HEK293T (cell line): ENCODE measurements at regions not wholly inside any gene's neighbourhood (a gene's known extent, or its start where the extent isn't known, plus 50 kb on each side); places are given as distances from the start of the nearest gene placed in this dataset.

Experiments used
- CTCF ChIA-PET: fragments of 350-600 bp; formaldehyde crosslinking; extraction: SDS; loops from one replicate; lab custom pipeline; 2021; ENCODE audit warnings: antibody characterized with exemption, inconsistent platforms; lab: Yijun Ruan, JAX
- POLR2A ChIA-PET: fragments of 350-600 bp; formaldehyde crosslinking; extraction: SDS; loops from one replicate; lab custom pipeline; 2020; ENCODE audit warnings: antibody characterized with exemption, inconsistent platforms; lab: Yijun Ruan, JAX
- DNase-seq: peaks from one replicate; pipeline ENCODE4 v3.0.0; 2012; ENCODE audit warnings: mixed read lengths; ENCODE audit errors: extremely low spot score
- ARNT ChIP-seq: fragments of 450-650 bp; IDR thresholded peaks from 2 replicates; pipeline ENCODE4 v1.6.1; 2017; ENCODE audit warnings: mild to moderate bottlenecking
- BHLHE40 ChIP-seq: fragments of 450-650 bp; IDR thresholded peaks from 2 replicates; pipeline ENCODE4 v1.6.1; 2016; ENCODE audit warnings: mild to moderate bottlenecking, moderate library complexity, borderline replicate concordance
- CTBP1 ChIP-seq: fragments of 450-650 bp; IDR thresholded peaks from 2 replicates; pipeline ENCODE4 v1.6.1; 2016; ENCODE audit warnings: borderline replicate concordance
- ELF4 ChIP-seq: fragments of 450-650 bp; IDR thresholded peaks from 2 replicates; pipeline ENCODE4 v1.6.1; 2017; ENCODE audit warnings: antibody characterized with exemption
- FOXA1 ChIP-seq: fragments of 450-650 bp; IDR thresholded peaks from 2 replicates; pipeline ENCODE4 v1.6.1; 2016; ENCODE audit warnings: mild to moderate bottlenecking
- FOXK2 ChIP-seq: fragments of 450-650 bp; IDR thresholded peaks from 2 replicates; pipeline ENCODE4 v1.6.1; 2016; ENCODE audit warnings: mild to moderate bottlenecking
- FOXM1 ChIP-seq: fragments of 450-650 bp; IDR thresholded peaks from 2 replicates; pipeline ENCODE4 v1.6.1; 2017; ENCODE audit warnings: mild to moderate bottlenecking, borderline replicate concordance
- HDGF ChIP-seq: fragments of 450-650 bp; IDR thresholded peaks from 2 replicates; pipeline ENCODE4 v1.6.1; 2017; ENCODE audit warnings: antibody characterized with exemption, borderline replicate concordance
- L3MBTL2 ChIP-seq: fragments of 450-650 bp; conservative IDR thresholded peaks from 2 replicates; pipeline ENCODE4 v1.6.1; 2016; ENCODE audit warnings: mild to moderate bottlenecking
- LEF1 ChIP-seq: fragments of 450-650 bp; IDR thresholded peaks from 2 replicates; pipeline ENCODE4 v1.6.1; 2017; ENCODE audit warnings: mild to moderate bottlenecking, borderline replicate concordance
- NFRKB ChIP-seq: fragments of 450-650 bp; IDR thresholded peaks from 2 replicates; pipeline ENCODE4 v1.6.1; 2016; ENCODE audit warnings: mild to moderate bottlenecking, moderate library complexity
- PKNOX1 ChIP-seq: fragments of 450-650 bp; IDR thresholded peaks from 2 replicates; pipeline ENCODE4 v1.6.1; 2016
- SP1 ChIP-seq: fragments of 450-650 bp; IDR thresholded peaks from 2 replicates; pipeline ENCODE4 v1.6.1; 2017
- SUZ12 ChIP-seq: fragments of 450-650 bp; IDR thresholded peaks from 2 replicates; pipeline ENCODE4 v1.6.1; 2016; ENCODE audit warnings: mild to moderate bottlenecking
- TARDBP ChIP-seq: fragments of 450-650 bp; IDR thresholded peaks from 2 replicates; pipeline ENCODE4 v1.6.1; 2016
- ZNF384 ChIP-seq: fragments of 450-650 bp; IDR thresholded peaks from 2 replicates; pipeline ENCODE4 v1.6.1; 2016

- CTCF ChIA-PET: no interaction called here
- DNase-seq: no peak
- POLR2A ChIA-PET: no interaction called here
- no peak for TF ChIP-seq CTBP1
- no peak for TF ChIP-seq ZNF384
- TF ChIP-seq BHLHE40: no peak
- no peak for TF ChIP-seq SUZ12
- TF ChIP-seq TARDBP: no peak
- TF ChIP-seq SP1: no peak
- no peak for TF ChIP-seq ARNT
- no peak for TF ChIP-seq L3MBTL2
- TF ChIP-seq FOXM1: no peak
- no peak for TF ChIP-seq LEF1
- TF ChIP-seq NFRKB: no peak
- no peak for TF ChIP-seq ELF4
- TF ChIP-seq PKNOX1: no peak
- no peak for TF ChIP-seq HDGF
- TF ChIP-seq FOXK2: no peak
- no peak for TF ChIP-seq FOXA1
Observed at GRCh38 chr4:57774171-57774570, 664.0 kb upstream of the IGFBP7 start.

- ChIA-PET POLR2A (no interaction called here), CTCF (no interaction called here)
- TF ChIP-seq SUZ12: no peak
- TF ChIP-seq PKNOX1: no peak
- TF ChIP-seq CTBP1: no peak
- no peak for TF ChIP-seq BHLHE40
- TF ChIP-seq ZNF384: no peak
- TF ChIP-seq FOXA1: no peak
- TF ChIP-seq ELF4: no peak
- no peak for TF ChIP-seq ARNT
- no peak for TF ChIP-seq NFRKB
- TF ChIP-seq LEF1: no peak
- TF ChIP-seq FOXK2: no peak
- TF ChIP-seq FOXM1: no peak
Observed at GRCh38 chr4:57766341-57766740, 656.2 kb upstream of the IGFBP7 start.

GRCh38 chr4:57764856-57765255, 654.7 kb upstream of the IGFBP7 start:
- ChIA-PET POLR2A (no interaction called here), CTCF (no interaction called here)
- no peak for DNase-seq
- TF ChIP-seq L3MBTL2 (no peak), SP1 (no peak), HDGF (no peak), FOXK2 (no peak), CTBP1 (no peak), ARNT (no peak), TARDBP (no peak), BHLHE40 (no peak), ELF4 (no peak), LEF1 (no peak), ZNF384 (no peak), FOXM1 (no peak), PKNOX1 (no peak), NFRKB (no peak), SUZ12 (no peak), FOXA1 (no peak)

More at GRCh38 chr4:57766341-57766740, 656.2 kb upstream of the IGFBP7 start:
- DNase-seq: no peak

GRCh38 chr4:57763070-57763469, 652.9 kb upstream of the IGFBP7 start:
- DNase-seq: no peak
- CTCF ChIA-PET: no interaction called here
- POLR2A ChIA-PET: no interaction called here
- no peak for TF ChIP-seq SP1

- DNase-seq: no peak
- TF ChIP-seq FOXK2 (no peak), CTBP1 (no peak), FOXM1 (no peak), HDGF (no peak), ARNT (no peak), TARDBP (no peak), NFRKB (no peak), PKNOX1 (no peak), ZNF384 (no peak), LEF1 (no peak), BHLHE40 (no peak), ELF4 (no peak), SP1 (no peak)
- ChIA-PET CTCF (no interaction called here), POLR2A (no interaction called here)
Observed at GRCh38 chr4:57740625-57741190, 630.5 kb upstream of the IGFBP7 start.

- CTCF ChIA-PET: no interaction called here
- no peak for TF ChIP-seq CTBP1
- TF ChIP-seq ARNT: no peak
- no peak for TF ChIP-seq SP1
- TF ChIP-seq L3MBTL2: no peak
- no peak for TF ChIP-seq FOXA1
- no peak for TF ChIP-seq PKNOX1
- TF ChIP-seq ELF4: no peak
- no peak for TF ChIP-seq LEF1
- no peak for TF ChIP-seq ZNF384
- TF ChIP-seq TARDBP: no peak
- TF ChIP-seq BHLHE40: no peak
- no peak for TF ChIP-seq HDGF
- TF ChIP-seq FOXM1: no peak
- no peak for TF ChIP-seq NFRKB
- no peak for TF ChIP-seq SUZ12
- no peak for TF ChIP-seq FOXK2
- no peak for DNase-seq
- POLR2A ChIA-PET: no interaction called here
Observed at GRCh38 chr4:57736781-57737180, 626.6 kb upstream of the IGFBP7 start.
